HUDEP-2 (cell line): ENCODE measurements at regions not wholly inside any gene's neighbourhood (a gene's known extent, or its start where the extent isn't known, plus 50 kb on each side); places are given as distances from the start of the nearest gene placed in this dataset.
"Not testable (repeated sequence)": the region's sequence is repeated elsewhere in the genome, so short reads cannot be mapped to it uniquely, and the experiment has no call there.

Experiments used
- DNase-seq, 76 experiments: peaks; one replicate each; lab custom pipeline; 2025; ENCODE audit not compliant: unreplicated experiment in 76 of 76; lab: John Stamatoyannopoulos, UW

- no peak for DNase-seq
Observed at GRCh38 chr6:62889240-62889639, 322.0 kb upstream of the FKBP1C start.

GRCh38 chr6:62891065-62891647 lies 320.1 kb upstream of the FKBP1C start:
- DNase-seq, result peak in 4 of 76 experiments; percentile 4 to 12 (median 4)

GRCh38 chr6:62894114-62894513 lies 317.2 kb upstream of the FKBP1C start:
- DNase-seq, result no peak

GRCh38 chr6:62903266-62903665 lies 308.0 kb upstream of the FKBP1C start:
- no peak for DNase-seq

GRCh38 chr6:62904687-62905086 lies 306.6 kb upstream of the FKBP1C start:
- DNase-seq, result no peak

- no peak for DNase-seq
Observed at GRCh38 chr6:62914530-62914929, 296.7 kb upstream of the FKBP1C start.

GRCh38 chr6:62923728-62924127 lies 287.5 kb upstream of the FKBP1C start:
- no peak for DNase-seq

- DNase-seq, result no peak
Observed at GRCh38 chr6:62940848-62941247, 270.4 kb upstream of the FKBP1C start.

- DNase-seq, result no peak
Observed at GRCh38 chr6:62942000-62942399, 269.3 kb upstream of the FKBP1C start.

- DNase-seq, result no peak
Observed at GRCh38 chr6:62968834-62969233, 242.4 kb upstream of the FKBP1C start.

GRCh38 chr6:62971976-62972658 lies 239.2 kb upstream of the FKBP1C start:
- DNase-seq, result no peak

- DNase-seq, result no peak
Observed at GRCh38 chr6:62974452-62974851, 236.8 kb upstream of the FKBP1C start.

GRCh38 chr6:62976566-62976965 lies 234.7 kb upstream of the FKBP1C start:
- DNase-seq, result no peak

- DNase-seq, result no peak
Observed at GRCh38 chr6:62978920-62979319, 232.3 kb upstream of the FKBP1C start.

GRCh38 chr6:62980093-62980492 lies 231.2 kb upstream of the FKBP1C start:
- DNase-seq, result no peak

- DNase-seq, result no peak
Observed at GRCh38 chr6:62980724-62981123, 230.5 kb upstream of the FKBP1C start.

- no peak for DNase-seq
Observed at GRCh38 chr6:62982951-62983350, 228.3 kb upstream of the FKBP1C start.

- DNase-seq, result not testable (repeated sequence)
Observed at GRCh38 chr6:62991696-62992095, 219.6 kb upstream of the FKBP1C start.

- DNase-seq, result no peak
Observed at GRCh38 chr6:62993951-62994350, 217.3 kb upstream of the FKBP1C start.

GRCh38 chr6:62998022-62998421 lies 213.2 kb upstream of the FKBP1C start:
- no peak for DNase-seq

GRCh38 chr6:62999242-62999641 lies 212.0 kb upstream of the FKBP1C start:
- DNase-seq, result not testable (repeated sequence)

- no peak for DNase-seq
Observed at GRCh38 chr6:62999796-63000195, 211.5 kb upstream of the FKBP1C start.

- DNase-seq, result not testable (repeated sequence)
Observed at GRCh38 chr6:63006018-63006417, 205.3 kb upstream of the FKBP1C start.
